Suprapubic skin (tissue), 4 donors: ENCODE measurements at regions not wholly inside any gene's neighbourhood (a gene's known extent, or its start where the extent isn't known, plus 50 kb on each side); places are given as distances from the start of the nearest gene placed in this dataset.
"Not testable (repeated sequence)": the region's sequence is repeated elsewhere in the genome, so short reads cannot be mapped to it uniquely, and the experiment has no call there.

ENCODE experiments used
- DNase-seq, 2 donors: peaks; one replicate each; pipeline ENCODE4 v3.0.0-alpha.2; 2019; ENCODE audit warnings: low spot score in 2 of 2
- H3K27ac ChIP-seq: fragments of 200-600 bp; sonication (generic); one replicate; pipeline ENCODE4 v1.5.1; 2019
- H3K27me3 ChIP-seq: fragments of 200-600 bp; sonication (generic); one replicate; pipeline ENCODE4 v1.5.1; 2019
- H3K36me3 ChIP-seq: fragments of 200-600 bp; sonication (generic); one replicate; pipeline ENCODE4 v1.5.1; 2019
- H3K4me1 ChIP-seq: fragments of 200-600 bp; sonication (generic); one replicate; pipeline ENCODE4 v1.5.1; 2019
- H3K4me3 ChIP-seq: fragments of 200-600 bp; sonication (generic); one replicate; pipeline ENCODE4 v1.5.1; 2019; ENCODE audit warnings: mild to moderate bottlenecking
- H3K9me3 ChIP-seq: fragments of 200-600 bp; sonication (generic); one replicate; pipeline ENCODE4 v1.5.1; 2019
- EP300 ChIP-seq: sonication (generic); formaldehyde crosslinking; IDR thresholded peaks from one replicate; pipeline ENCODE4 v1.6.1; 2017; ENCODE audit warnings: antibody characterized with exemption
- POLR2A ChIP-seq, 2 donors: fragments of 450-650 bp; IDR thresholded peaks; one replicate each; pipeline ENCODE4 v1.6.1; 2017; ENCODE audit warnings: antibody characterized with exemption in 2 of 2, mild to moderate bottlenecking in 2 of 2, moderate library complexity in 2 of 2
- POLR2AphosphoS5 ChIP-seq, 3 donors: sonication (generic); formaldehyde crosslinking; IDR thresholded peaks; one replicate each; pipeline ENCODE4 v1.6.1; 2017; ENCODE audit warnings: antibody characterized with exemption in 3 of 3
- WGBS: methylation state at CpG from one replicate; pipeline ENCODE4 v1.1.5; 2018; 5-methylcytosine and 5-hydroxymethylcytosine counted together
- TF ChIP-seq, protein P1 (sequence below), 2 donors: fragments of 200-600 bp in 1 of 2; fragments of 450-650 bp in 1 of 2; sonication (generic) in 1 of 2; IDR thresholded peaks; one replicate each; pipeline ENCODE4 v1.5.1; 2016 to 2019; ENCODE audit warnings: antibody characterized with exemption in 2 of 2, mild to moderate bottlenecking in 1 of 2, moderate library complexity in 1 of 2

DNA sequence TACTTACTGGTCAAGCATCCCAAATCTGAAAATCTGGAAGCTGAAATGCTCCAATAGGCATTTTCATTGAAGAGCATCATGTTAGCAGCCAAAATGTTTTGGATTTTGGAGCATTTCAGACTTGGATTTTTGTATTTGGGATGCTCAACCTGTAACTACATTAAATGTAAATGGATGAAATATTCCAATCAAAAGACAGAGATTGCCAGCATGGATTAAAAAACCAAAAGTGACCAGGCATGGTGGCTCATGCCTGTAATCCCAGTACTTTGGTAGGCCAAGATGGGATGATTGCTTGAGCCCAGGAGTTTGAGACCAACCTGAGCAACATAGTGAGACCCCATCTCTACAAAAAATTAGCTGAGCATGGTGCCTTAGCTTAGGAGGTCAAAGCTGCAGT, 110.3 kb downstream of the URB2 start:
- Histone ChIP-seq H3K27me3 (no peaks in the 10 kb centered on the region), H3K36me3 (no peaks in the 10 kb centered on the region), H3K4me3 (no peak overlapping the region), H3K9me3 (peaks cover 8% of the 10 kb centered on the region), H3K4me1 (no peaks in the 10 kb centered on the region), H3K27ac (no peak overlapping the region)
- TF ChIP-seq POLR2A (IDR thresholded peaks at IDR 0.05) (no peak), POLR2AphosphoS5 (IDR thresholded peaks at IDR 0.05) (no peak), EP300 (no peak)
- TF ChIP-seq, protein P1, sequence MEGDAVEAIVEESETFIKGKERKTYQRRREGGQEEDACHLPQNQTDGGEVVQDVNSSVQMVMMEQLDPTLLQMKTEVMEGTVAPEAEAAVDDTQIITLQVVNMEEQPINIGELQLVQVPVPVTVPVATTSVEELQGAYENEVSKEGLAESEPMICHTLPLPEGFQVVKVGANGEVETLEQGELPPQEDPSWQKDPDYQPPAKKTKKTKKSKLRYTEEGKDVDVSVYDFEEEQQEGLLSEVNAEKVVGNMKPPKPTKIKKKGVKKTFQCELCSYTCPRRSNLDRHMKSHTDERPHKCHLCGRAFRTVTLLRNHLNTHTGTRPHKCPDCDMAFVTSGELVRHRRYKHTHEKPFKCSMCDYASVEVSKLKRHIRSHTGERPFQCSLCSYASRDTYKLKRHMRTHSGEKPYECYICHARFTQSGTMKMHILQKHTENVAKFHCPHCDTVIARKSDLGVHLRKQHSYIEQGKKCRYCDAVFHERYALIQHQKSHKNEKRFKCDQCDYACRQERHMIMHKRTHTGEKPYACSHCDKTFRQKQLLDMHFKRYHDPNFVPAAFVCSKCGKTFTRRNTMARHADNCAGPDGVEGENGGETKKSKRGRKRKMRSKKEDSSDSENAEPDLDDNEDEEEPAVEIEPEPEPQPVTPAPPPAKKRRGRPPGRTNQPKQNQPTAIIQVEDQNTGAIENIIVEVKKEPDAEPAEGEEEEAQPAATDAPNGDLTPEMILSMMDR (IDR thresholded peaks at IDR 0.05), result no peak
- DNase-seq, result no peak

DNA sequence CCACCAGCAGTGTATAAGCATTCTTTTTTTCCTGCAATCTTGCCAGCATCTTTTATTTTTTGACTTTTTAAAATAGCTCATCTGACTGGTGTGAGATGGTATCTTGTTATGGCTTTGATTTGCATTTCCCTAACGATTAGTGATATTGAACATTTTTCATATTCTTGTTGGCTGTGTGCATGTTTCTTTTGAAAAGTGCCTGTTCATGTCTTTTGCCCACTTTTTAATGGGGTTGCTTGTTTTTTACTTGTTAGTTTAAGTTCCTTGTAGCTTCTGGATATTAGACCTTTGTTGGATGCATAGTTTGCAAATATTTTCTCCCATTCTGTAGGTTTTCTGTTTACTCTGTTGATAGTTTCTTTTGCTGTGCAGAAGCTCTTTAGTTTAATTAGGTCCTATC, 116.6 kb downstream of the URB2 start:
- H3K9me3 ChIP-seq, H3K27ac ChIP-seq, DNase-seq, H3K4me3 ChIP-seq, H3K27me3 ChIP-seq, H3K4me1 ChIP-seq, H3K36me3 ChIP-seq: not testable (repeated sequence)
- 71% methylated on average over 1 of the region's 1 CpG for WGBS

DNA sequence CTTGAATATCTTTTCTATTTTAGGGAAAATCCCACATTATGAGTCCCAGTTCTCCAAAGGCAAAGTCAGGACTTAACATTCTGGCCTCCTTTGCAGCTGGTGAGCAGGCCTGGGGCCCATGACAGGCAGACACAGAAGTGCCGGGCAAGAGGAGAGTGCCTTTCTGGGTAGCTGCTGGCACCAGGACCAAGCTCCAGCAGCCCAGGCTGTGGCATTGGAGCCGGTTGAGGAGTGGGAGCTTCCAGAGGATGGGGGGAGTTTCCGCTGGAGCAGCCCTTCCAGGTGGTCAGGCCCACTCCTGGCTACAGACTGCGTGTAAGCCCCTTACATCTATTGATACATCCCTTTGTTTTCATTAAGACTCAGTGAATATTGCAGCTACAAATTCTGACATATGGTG, 123.9 kb downstream of the URB2 start:
- no peaks in the 10 kb centered on the region for H3K27me3 ChIP-seq
- TF ChIP-seq EP300 (no peak), POLR2A (IDR thresholded peaks at IDR 0.05) (no peak), POLR2AphosphoS5 (IDR thresholded peaks at IDR 0.05) (no peak)
- TF ChIP-seq, protein P1 (IDR thresholded peaks at IDR 0.05), result no peak
- H3K4me1 ChIP-seq, result no peaks in the 10 kb centered on the region
- H3K4me3 ChIP-seq, result no peak overlapping the region
- H3K27ac ChIP-seq, result no peak overlapping the region
- H3K9me3 ChIP-seq, result no peaks in the 10 kb centered on the region
- no peaks in the 10 kb centered on the region for H3K36me3 ChIP-seq
- WGBS, result 81% methylated on average over 4 of the region's 4 CpGs
- DNase-seq, result no peak

DNA sequence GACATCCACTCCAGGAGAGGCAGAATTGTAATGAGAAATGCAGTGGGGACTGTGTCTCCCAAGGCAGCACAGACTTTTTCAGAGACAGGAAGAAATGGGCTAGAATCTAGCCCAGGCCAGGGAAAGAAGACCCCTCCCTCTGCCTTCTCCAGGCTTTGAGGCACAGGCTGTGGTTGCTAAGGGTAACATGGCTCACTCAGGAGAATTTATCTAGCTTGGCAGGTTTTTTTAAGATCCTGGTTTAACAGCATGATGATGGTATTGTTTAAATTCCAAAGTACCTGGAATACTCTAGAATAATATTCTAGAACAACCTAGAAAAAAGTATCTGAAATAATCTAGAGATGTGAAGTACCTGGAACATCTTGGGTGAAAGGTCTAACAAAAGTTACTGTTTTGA, 125.6 kb downstream of the URB2 start:
- no peaks in the 10 kb centered on the region for H3K27me3 ChIP-seq
- TF ChIP-seq EP300 (no peak), POLR2A (IDR thresholded peaks at IDR 0.05) (no peak), POLR2AphosphoS5 (IDR thresholded peaks at IDR 0.05) (no peak)
- TF ChIP-seq, protein P1 (IDR thresholded peaks at IDR 0.05), result no peak
- H3K36me3 ChIP-seq, result no peaks in the 10 kb centered on the region
- H3K4me1 ChIP-seq, result no peaks in the 10 kb centered on the region
- no peak overlapping the region for H3K4me3 ChIP-seq
- no peak overlapping the region for H3K27ac ChIP-seq
- DNase-seq, result no peak
- H3K9me3 ChIP-seq, result no peaks in the 10 kb centered on the region

DNA sequence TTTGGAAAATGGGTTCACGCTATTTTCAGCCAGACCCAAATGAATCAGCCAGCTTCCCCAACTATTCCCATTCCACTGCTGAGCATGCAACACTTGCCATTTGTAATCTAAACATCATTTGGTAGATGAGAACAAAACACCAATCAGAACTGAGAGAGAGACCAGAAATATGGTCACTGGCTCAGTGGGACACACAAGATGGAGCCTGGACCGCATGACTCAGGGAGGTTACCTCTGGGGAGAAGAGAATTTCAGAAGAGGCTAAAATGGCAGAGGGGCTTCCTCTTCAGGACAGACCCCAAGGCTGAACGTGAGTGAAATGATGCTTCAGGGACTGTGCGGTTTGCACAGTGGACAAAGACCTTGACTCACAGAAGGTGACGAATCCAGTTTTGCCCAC, 126.6 kb downstream of the URB2 start:
- H3K36me3 ChIP-seq, result no peaks in the 10 kb centered on the region
- H3K27ac ChIP-seq, result no peak overlapping the region
- no peak for TF ChIP-seq POLR2A (IDR thresholded peaks at IDR 0.05)
- no peak for TF ChIP-seq POLR2AphosphoS5 (IDR thresholded peaks at IDR 0.05)
- TF ChIP-seq, protein P1 (IDR thresholded peaks at IDR 0.05), result no peak
- TF ChIP-seq EP300, result no peak
- 88% methylated on average over 5 of the region's 5 CpGs for WGBS
- no peak overlapping the region for H3K4me3 ChIP-seq
- DNase-seq, result no peak
- H3K4me1 ChIP-seq, result no peaks in the 10 kb centered on the region
- H3K27me3 ChIP-seq, result no peaks in the 10 kb centered on the region
- peaks cover 7% of the 10 kb centered on the region for H3K9me3 ChIP-seq

DNA sequence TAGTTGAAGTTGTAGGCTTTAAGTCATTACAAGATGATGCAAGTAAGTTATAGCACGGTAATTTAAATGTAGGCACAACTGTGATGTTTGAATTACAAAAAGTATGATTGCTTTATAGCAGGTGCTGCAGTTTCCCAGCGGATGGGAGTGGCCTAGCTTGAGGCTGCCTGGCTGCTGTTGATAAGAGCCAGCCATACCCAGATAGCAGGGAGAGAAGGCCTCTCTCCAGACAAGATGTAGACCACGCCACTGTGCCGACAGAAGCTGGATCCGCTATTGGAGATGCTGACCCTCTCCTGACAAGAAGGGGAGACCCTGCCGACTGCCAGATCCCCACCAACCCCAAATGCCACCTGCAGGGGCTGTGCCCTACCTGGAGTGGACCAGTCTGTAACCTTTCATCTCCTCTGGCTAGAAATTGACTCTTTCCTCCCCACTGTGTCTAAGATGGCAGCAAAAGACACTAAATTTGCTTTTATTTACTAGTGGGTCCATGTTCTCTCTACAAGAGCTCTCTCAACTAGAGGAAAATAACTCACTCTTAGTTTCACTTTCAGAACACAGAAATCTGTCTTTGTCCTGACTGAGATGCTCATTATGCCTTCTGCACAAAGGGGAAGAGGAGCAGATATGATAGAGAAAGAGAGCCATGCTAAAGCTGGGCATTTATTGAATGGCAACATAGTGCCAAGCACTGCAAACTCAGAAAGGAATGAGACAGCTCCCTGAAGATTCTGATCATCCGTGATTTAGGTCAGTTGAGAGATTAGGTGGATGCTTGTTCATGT, 127.9 kb downstream of the URB2 start:
- Histone ChIP-seq H3K27ac (no peak overlapping the region), H3K27me3 (no peaks in the 10 kb centered on the region), H3K36me3 (no peaks in the 10 kb centered on the region), H3K4me1 (no peaks in the 10 kb centered on the region), H3K4me3 (no peak overlapping the region), H3K9me3 (peaks cover 9% of the 10 kb centered on the region)
- 84% methylated on average over 7 of the region's 7 CpGs for WGBS
- TF ChIP-seq EP300, result no peak
- TF ChIP-seq, protein P1 (IDR thresholded peaks at IDR 0.05), result no peak
- TF ChIP-seq POLR2A (IDR thresholded peaks at IDR 0.05), result no peak
- no peak for TF ChIP-seq POLR2AphosphoS5 (IDR thresholded peaks at IDR 0.05)
- no peak for DNase-seq
